ENCODE measurements at regions not wholly inside any gene's neighbourhood (a gene's known extent, or its start where the extent isn't known, plus 50 kb on each side); places are given as distances from the start of the nearest gene placed in this dataset.

DNA sequence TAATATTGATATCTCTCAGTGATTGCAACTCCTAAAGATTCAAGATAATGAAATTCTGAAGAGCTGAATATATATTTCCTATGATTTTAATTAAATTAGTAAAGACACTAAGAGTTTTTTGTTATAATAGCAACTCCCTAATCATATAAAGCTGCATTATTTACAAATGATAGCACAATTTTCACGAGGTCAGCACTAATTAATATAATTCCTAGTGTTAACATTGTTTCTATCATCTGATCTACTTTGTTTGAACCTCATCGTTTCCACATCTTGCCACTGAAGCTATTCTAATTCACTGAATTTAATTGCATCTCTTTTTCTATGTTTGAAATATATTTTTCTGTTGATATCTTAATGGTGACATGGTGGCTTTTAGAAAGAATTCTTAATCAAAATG is 279.1 kb upstream of the ADGRL4 start:
- H3K27me3 ChIP-seq (replicated peaks; ENCODE audit: insufficient read depth, low read depth, low read length, poor library complexity) = no peaks in the 10 kb centered on the region
- no peak for DNase-seq (ENCODE audit: low spot score)
- H3K27ac ChIP-seq (ENCODE audit: low read depth, low read length, poor library complexity, severe bottlenecking) = no peak overlapping the region
- H3K36me3 ChIP-seq (ENCODE audit: insufficient read depth, low read length, poor library complexity, severe bottlenecking) = no peaks in the 10 kb centered on the region
- no peaks in the 10 kb centered on the region for H3K4me1 ChIP-seq (ENCODE audit: insufficient read depth, low read length, poor library complexity, severe bottlenecking)
- ChIA-PET POLR2A (ENCODE audit: low non-redundant PET) (no interaction called here), CTCF (no interaction called here)
- no peaks in the 10 kb centered on the region for H3K9me3 ChIP-seq (ENCODE audit: low read depth, low read length, poor library complexity, severe bottlenecking)
- no TSS peak for BruUV-seq (replicated peaks)
- TF ChIP-seq, protein P1, sequence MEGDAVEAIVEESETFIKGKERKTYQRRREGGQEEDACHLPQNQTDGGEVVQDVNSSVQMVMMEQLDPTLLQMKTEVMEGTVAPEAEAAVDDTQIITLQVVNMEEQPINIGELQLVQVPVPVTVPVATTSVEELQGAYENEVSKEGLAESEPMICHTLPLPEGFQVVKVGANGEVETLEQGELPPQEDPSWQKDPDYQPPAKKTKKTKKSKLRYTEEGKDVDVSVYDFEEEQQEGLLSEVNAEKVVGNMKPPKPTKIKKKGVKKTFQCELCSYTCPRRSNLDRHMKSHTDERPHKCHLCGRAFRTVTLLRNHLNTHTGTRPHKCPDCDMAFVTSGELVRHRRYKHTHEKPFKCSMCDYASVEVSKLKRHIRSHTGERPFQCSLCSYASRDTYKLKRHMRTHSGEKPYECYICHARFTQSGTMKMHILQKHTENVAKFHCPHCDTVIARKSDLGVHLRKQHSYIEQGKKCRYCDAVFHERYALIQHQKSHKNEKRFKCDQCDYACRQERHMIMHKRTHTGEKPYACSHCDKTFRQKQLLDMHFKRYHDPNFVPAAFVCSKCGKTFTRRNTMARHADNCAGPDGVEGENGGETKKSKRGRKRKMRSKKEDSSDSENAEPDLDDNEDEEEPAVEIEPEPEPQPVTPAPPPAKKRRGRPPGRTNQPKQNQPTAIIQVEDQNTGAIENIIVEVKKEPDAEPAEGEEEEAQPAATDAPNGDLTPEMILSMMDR (conservative IDR thresholded peaks at IDR 0.05; ENCODE audit: low read depth, low read length) = no peak
- TF ChIP-seq EZH2 (IDR thresholded peaks at IDR 0.05; ENCODE audit: borderline replicate concordance, low read depth, low read length, poor library complexity, severe bottlenecking) = no peak
- intact Hi-C loops (cut with micrococcal nuclease; ENCODE audit: unreplicated experiment) = no loop called here
- H3K4me3 ChIP-seq (ENCODE audit: low read depth, low read length, poor library complexity, severe bottlenecking) = no peak overlapping the region

DNA sequence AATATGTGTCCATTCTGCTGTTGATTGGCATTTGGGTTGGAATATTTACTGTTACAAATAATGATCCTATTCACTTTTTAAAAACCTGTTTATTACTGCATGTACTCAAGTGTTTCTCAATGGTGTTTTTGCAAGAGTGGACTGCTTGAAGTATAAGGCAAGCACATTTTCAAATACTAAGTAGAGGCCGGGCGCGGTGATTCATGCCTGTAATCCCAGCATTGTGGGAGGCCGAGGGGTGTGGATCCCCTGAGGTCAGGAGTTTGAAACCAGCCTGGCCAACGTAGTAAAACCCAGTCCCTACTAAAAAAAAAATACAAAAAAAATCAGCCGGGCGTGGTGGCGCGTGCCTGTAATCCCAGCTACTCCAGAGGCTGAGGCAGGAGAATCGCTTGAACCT is 276.9 kb upstream of the ADGRL4 start:
- H3K27ac ChIP-seq (ENCODE audit: low read depth, low read length, poor library complexity, severe bottlenecking) = no peak overlapping the region
- intact Hi-C loops (cut with micrococcal nuclease; ENCODE audit: unreplicated experiment) = no loop called here
- H3K4me1 ChIP-seq (ENCODE audit: insufficient read depth, low read length, poor library complexity, severe bottlenecking) = no peaks in the 10 kb centered on the region
- POLR2A ChIA-PET (ENCODE audit: low non-redundant PET) = no interaction called here
- H3K4me3 ChIP-seq (ENCODE audit: low read depth, low read length, poor library complexity, severe bottlenecking) = no peak overlapping the region
- no peak for TF ChIP-seq EZH2 (IDR thresholded peaks at IDR 0.05; ENCODE audit: borderline replicate concordance, low read depth, low read length, poor library complexity, severe bottlenecking)
- TF ChIP-seq, protein P1 (conservative IDR thresholded peaks at IDR 0.05; ENCODE audit: low read depth, low read length) = no peak
- BruUV-seq (replicated peaks) = no TSS peak
- no peaks in the 10 kb centered on the region for H3K27me3 ChIP-seq (replicated peaks; ENCODE audit: insufficient read depth, low read depth, low read length, poor library complexity)
- no peaks in the 10 kb centered on the region for H3K9me3 ChIP-seq (ENCODE audit: low read depth, low read length, poor library complexity, severe bottlenecking)
- no peaks in the 10 kb centered on the region for H3K36me3 ChIP-seq (ENCODE audit: insufficient read depth, low read length, poor library complexity, severe bottlenecking)
- no peak for DNase-seq (ENCODE audit: low spot score)
- CTCF ChIA-PET = no interaction called here

DNA sequence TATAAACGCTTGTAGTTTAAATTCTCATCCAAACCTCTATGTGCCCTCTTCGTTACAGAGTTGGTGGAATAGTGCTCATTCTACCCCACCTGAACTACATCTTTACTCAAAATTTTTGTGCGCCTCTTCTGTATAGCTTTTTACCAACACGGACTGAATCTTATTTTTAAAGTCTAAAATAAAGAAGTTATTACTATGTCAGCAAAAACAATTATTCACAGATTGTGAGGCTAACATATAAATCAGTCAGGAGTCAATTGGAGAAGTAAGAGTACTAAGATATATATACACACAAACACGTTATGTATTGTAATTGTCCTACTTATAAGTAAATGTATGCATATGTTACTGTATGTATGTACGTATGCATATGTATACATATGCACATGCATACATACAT is 274.9 kb upstream of the ADGRL4 start:
- H3K4me1 ChIP-seq (ENCODE audit: insufficient read depth, low read length, poor library complexity, severe bottlenecking) = no peaks in the 10 kb centered on the region
- BruUV-seq (replicated peaks) = no TSS peak
- POLR2A ChIA-PET (ENCODE audit: low non-redundant PET) = no interaction called here

More for the DNA sequence above, 274.9 kb upstream of the ADGRL4 start:
- Histone ChIP-seq H3K36me3 (ENCODE audit: insufficient read depth, low read length, poor library complexity, severe bottlenecking) (no peaks in the 10 kb centered on the region), H3K4me3 (ENCODE audit: low read depth, low read length, poor library complexity, severe bottlenecking) (no peak overlapping the region), H3K27me3 (replicated peaks; ENCODE audit: insufficient read depth, low read depth, low read length, poor library complexity) (no peaks in the 10 kb centered on the region), H3K9me3 (ENCODE audit: low read depth, low read length, poor library complexity, severe bottlenecking) (no peaks in the 10 kb centered on the region), H3K27ac (ENCODE audit: low read depth, low read length, poor library complexity, severe bottlenecking) (no peak overlapping the region)
- CTCF ChIA-PET = no interaction called here
- TF ChIP-seq EZH2 (IDR thresholded peaks at IDR 0.05; ENCODE audit: borderline replicate concordance, low read depth, low read length, poor library complexity, severe bottlenecking) = no peak
- TF ChIP-seq, protein P1 (conservative IDR thresholded peaks at IDR 0.05; ENCODE audit: low read depth, low read length) = no peak
- no peak for DNase-seq (ENCODE audit: low spot score)
- intact Hi-C loops (cut with micrococcal nuclease; ENCODE audit: unreplicated experiment) = no loop called here

Measured in A673 (cell line).